ENCODE measurements at regions not wholly inside any gene's neighbourhood (a gene's known extent, or its start where the extent isn't known, plus 50 kb on each side); places are given as distances from the start of the nearest gene placed in this dataset.
"Not testable (repeated sequence)": the region's sequence is repeated elsewhere in the genome, so short reads cannot be mapped to it uniquely, and the experiment has no call there.

- Mint-ChIP-seq H3K4me1 (ENCODE audit: low read depth) (peaks cover 33% of the 10 kb centered on the region), H3K36me3 (ENCODE audit: low read depth) (peaks cover 52% of the 10 kb centered on the region), H3K9me3 (peaks cover 23% of the 10 kb centered on the region), H3K27me3 (ENCODE audit: insufficient read depth) (no peaks in the 10 kb centered on the region), H3K27ac (no peak overlapping the region), H3K4me3 (no peak overlapping the region)
- no peak for DNase-seq
- TF ChIP-seq CTCF (IDR thresholded peaks at IDR 0.05) = no peak
Measured at GRCh38 chr6:80433010-80433672, 326.7 kb downstream of the BCKDHB start.

GRCh38 chr6:80425089-80425823 is 318.8 kb downstream of the BCKDHB start:
- DNase-seq = peak; percentile 98
- Mint-ChIP-seq H3K4me3 (peak overlapping the region; percentile 68), H3K4me1 (ENCODE audit: low read depth) (peaks cover 35% of the 10 kb centered on the region), H3K9me3 (peaks cover 62% of the 10 kb centered on the region), H3K27me3 (ENCODE audit: insufficient read depth) (no peaks in the 10 kb centered on the region), H3K27ac (peak overlapping the region; percentile 96), H3K36me3 (ENCODE audit: low read depth) (peaks cover 67% of the 10 kb centered on the region)
- peak; percentile 71 for TF ChIP-seq CTCF (IDR thresholded peaks at IDR 0.05)

- TF ChIP-seq CTCF (IDR thresholded peaks at IDR 0.05) = no peak
- Mint-ChIP-seq H3K9me3 (peaks cover 15% of the 10 kb centered on the region), H3K27ac (no peak overlapping the region), H3K27me3 (ENCODE audit: insufficient read depth) (no peaks in the 10 kb centered on the region), H3K4me1 (ENCODE audit: low read depth) (peaks cover 8% of the 10 kb centered on the region), H3K4me3 (no peak overlapping the region), H3K36me3 (ENCODE audit: low read depth) (peaks cover 27% of the 10 kb centered on the region)
- DNase-seq = no peak
Measured at GRCh38 chr6:80411486-80411885, 305.0 kb downstream of the BCKDHB start.

- not testable (repeated sequence) for H3K27ac Mint-ChIP-seq; H3K27me3 Mint-ChIP-seq (ENCODE audit: insufficient read depth); H3K4me3 Mint-ChIP-seq; DNase-seq
- Mint-ChIP-seq H3K36me3 (ENCODE audit: low read depth) (peaks cover 22% of the 10 kb centered on the region), H3K9me3 (peaks cover 13% of the 10 kb centered on the region), H3K4me1 (ENCODE audit: low read depth) (peaks cover 18% of the 10 kb centered on the region)
Measured at GRCh38 chr6:80407976-80408375, 301.5 kb downstream of the BCKDHB start.

GRCh38 chr6:80404889-80405288 is 298.4 kb downstream of the BCKDHB start:
- Mint-ChIP-seq H3K9me3 (peaks cover 13% of the 10 kb centered on the region), H3K4me3 (no peak overlapping the region), H3K27me3 (ENCODE audit: insufficient read depth) (no peaks in the 10 kb centered on the region; the same call in 1 of the 2 replicates), H3K4me1 (ENCODE audit: low read depth) (peaks cover 32% of the 10 kb centered on the region), H3K27ac (no peak overlapping the region), H3K36me3 (ENCODE audit: low read depth) (peaks cover 14% of the 10 kb centered on the region; the same call in 1 of the 2 replicates)
- no peak for DNase-seq
- TF ChIP-seq CTCF (IDR thresholded peaks at IDR 0.05) = no peak

- peaks cover 19% of the 10 kb centered on the region; the same call in 1 of the 2 replicates for H3K36me3 Mint-ChIP-seq (ENCODE audit: low read depth)
- no peak overlapping the region for H3K4me3 Mint-ChIP-seq
- no peak for TF ChIP-seq CTCF (IDR thresholded peaks at IDR 0.05)
- H3K4me1 Mint-ChIP-seq (ENCODE audit: low read depth) = peaks cover 36% of the 10 kb centered on the region
- no peak for DNase-seq
- no peaks in the 10 kb centered on the region; the same call in 1 of the 2 replicates for H3K27me3 Mint-ChIP-seq (ENCODE audit: insufficient read depth)
- H3K9me3 Mint-ChIP-seq = peaks cover 13% of the 10 kb centered on the region
- no peak overlapping the region for H3K27ac Mint-ChIP-seq
Measured at GRCh38 chr6:80403365-80403764, 296.9 kb downstream of the BCKDHB start.
